Neural progenitor cell (in vitro differentiated cells): ENCODE measurements at regions not wholly inside any gene's neighbourhood (a gene's known extent, or its start where the extent isn't known, plus 50 kb on each side); places are given as distances from the start of the nearest gene placed in this dataset.

Experiments
- CTCF ChIP-seq: fragments of 200-600 bp; sonication (generic); IDR thresholded peaks from 2 replicates; pipeline ENCODE4 v1.5.1; 2017; ENCODE audit warnings: antibody characterized with exemption, mild to moderate bottlenecking
- EZH2 ChIP-seq: fragments of 200-600 bp; sonication (generic); IDR thresholded peaks from 2 replicates; pipeline ENCODE4 v1.6.1; 2017; ENCODE audit warnings: antibody characterized with exemption, mild to moderate bottlenecking, moderate library complexity
- EZH2phosphoT487 ChIP-seq: fragments of 200-600 bp; sonication (generic); IDR thresholded peaks from 2 replicates; pipeline ENCODE4 v1.6.1; 2017; ENCODE audit warnings: antibody characterized with exemption

GRCh38 chr2:221018262-221018661, 553.8 kb downstream of the EPHA4 start:
- TF ChIP-seq EZH2phosphoT487 (no peak), CTCF (peak; percentile 26), EZH2 (no peak)
